GM18507 (cell line): ENCODE measurements at regions not wholly inside any gene's neighbourhood (a gene's known extent, or its start where the extent isn't known, plus 50 kb on each side); places are given as distances from the start of the nearest gene placed in this dataset.

Source experiments
- DNase-seq: peaks from one replicate; pipeline ENCODE4 v3.0.0; 2011; ENCODE audit warnings: low read depth; ENCODE audit not compliant: insufficient read length; ENCODE audit errors: extremely low spot score
- FAIRE-seq: peaks from 2 replicates; lab custom pipeline; 2011; peaks lifted over from hg19 to GRCh38; lab: Jason Lieb, UNC

GRCh38 chr13:73136776-73137175 lies 78.0 kb downstream of the KLF5 start:
- FAIRE-seq (no peak), DNase-seq (no peak)

GRCh38 chr13:73133531-73133930 lies 74.7 kb downstream of the KLF5 start:
- FAIRE-seq (no peak), DNase-seq (no peak)

GRCh38 chr13:73131247-73131646 lies 72.4 kb downstream of the KLF5 start:
- FAIRE-seq, result no peak
- no peak for DNase-seq

GRCh38 chr13:73129023-73129422 lies 70.2 kb downstream of the KLF5 start:
- DNase-seq, result no peak
- no peak for FAIRE-seq
